ENCODE measurements at regions not wholly inside any gene's neighbourhood (a gene's known extent, or its start where the extent isn't known, plus 50 kb on each side); places are given as distances from the start of the nearest gene placed in this dataset.

DNA sequence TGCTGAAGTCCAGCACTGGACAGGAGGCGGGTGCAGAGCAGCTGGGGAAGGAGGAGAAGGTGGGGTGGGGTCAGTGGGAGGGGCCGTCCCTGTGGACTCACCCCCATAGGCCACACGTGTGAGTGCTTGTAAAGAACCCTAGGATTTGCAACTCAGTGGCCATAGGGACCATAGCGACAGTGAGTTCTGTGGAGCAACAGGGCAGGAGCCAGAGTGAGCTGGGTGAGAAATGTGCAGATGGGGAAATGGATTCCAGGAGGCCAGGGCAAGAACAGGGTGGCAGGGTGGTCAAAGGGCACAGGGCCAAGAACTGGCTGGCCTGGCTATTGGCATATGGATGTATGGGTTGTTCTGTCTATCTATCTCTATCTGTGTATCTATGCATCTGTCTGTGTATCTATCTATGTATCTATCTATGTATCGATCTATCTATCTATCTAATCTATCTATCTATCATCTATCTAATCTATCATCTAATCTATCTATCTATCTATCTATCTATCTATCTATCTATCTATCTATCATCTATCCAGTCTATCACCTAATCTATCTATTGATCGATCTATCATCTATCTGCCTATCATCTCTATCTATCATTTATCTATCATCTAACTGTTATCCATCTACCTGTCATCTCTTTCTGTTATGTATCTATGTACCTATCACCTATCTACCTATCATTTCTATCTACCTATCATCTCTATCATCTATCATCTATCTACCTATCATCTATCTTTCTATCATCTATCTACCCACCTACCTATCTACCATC lies 889.0 kb downstream of the TBC1D22A start:
- no peak for TF ChIP-seq EZH2 (IDR thresholded peaks at IDR 0.05; ENCODE audit: insufficient read depth, poor library complexity, severe bottlenecking)
- no peak for TF ChIP-seq EZH2phosphoT487 (IDR thresholded peaks at IDR 0.05; ENCODE audit: insufficient read depth, low read depth)
- DNase-seq = no peak
- Histone ChIP-seq H3K36me3 (ENCODE audit: low read depth) (no peaks in the 10 kb centered on the region), H3F3A (ENCODE audit: insufficient read depth) (no peaks in the 10 kb centered on the region), H3K4me1 (ENCODE audit: insufficient read depth) (no peaks in the 10 kb centered on the region), H3K9me2 (ENCODE audit: insufficient read depth) (no peaks in the 10 kb centered on the region), H3K27me3 (replicated peaks; ENCODE audit: insufficient read depth) (no peaks in the 10 kb centered on the region), H3K27ac (no peak overlapping the region), H3K4me2 (ENCODE audit: unreplicated experiment) (no peak overlapping the region), H3K9ac (no peak overlapping the region), H3K79me2 (ENCODE audit: insufficient read depth) (no peaks in the 10 kb centered on the region), H2AFZ (no peak overlapping the region), H3K9me3 (ENCODE audit: low read depth) (peaks cover 2% of the 10 kb centered on the region), H4K20me1 (ENCODE audit: insufficient read depth) (no peaks in the 10 kb centered on the region), H3K4me3 (no peak overlapping the region)
- in situ Hi-C loops (cut with MboI) = no loop called here
- WGBS, 2 experiments (ENCODE audit: low coverage in 1 of 2, low lambda C conversion rate in 2 of 2, missing lambda C conversion rate in 2 of 2) = 26 to 27% methylated on average over 6 of the region's 6 CpGs

DNA sequence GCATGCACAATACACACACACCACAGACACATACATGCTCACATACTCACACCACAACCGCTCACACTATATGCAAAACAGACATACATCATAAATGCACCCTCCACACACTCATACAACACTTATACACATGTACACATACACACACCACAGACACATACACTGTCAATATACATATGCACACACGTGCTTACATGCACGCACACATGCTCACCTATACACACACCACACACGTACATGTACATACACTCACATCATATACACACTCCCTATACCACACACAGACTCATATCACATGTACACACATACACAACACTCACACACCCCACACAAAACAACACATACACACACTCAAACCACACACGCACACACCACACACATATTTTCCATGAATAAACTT lies 885.3 kb downstream of the TBC1D22A start:
- Histone ChIP-seq H2AFZ (no peak overlapping the region), H3F3A (ENCODE audit: insufficient read depth) (no peaks in the 10 kb centered on the region), H3K9ac (no peak overlapping the region), H3K9me2 (ENCODE audit: insufficient read depth) (no peaks in the 10 kb centered on the region), H3K79me2 (ENCODE audit: insufficient read depth) (no peaks in the 10 kb centered on the region), H3K4me1 (ENCODE audit: insufficient read depth) (no peaks in the 10 kb centered on the region), H3K9me3 (ENCODE audit: low read depth) (peaks cover 2% of the 10 kb centered on the region), H4K20me1 (ENCODE audit: insufficient read depth) (no peaks in the 10 kb centered on the region), H3K27me3 (replicated peaks; ENCODE audit: insufficient read depth) (no peaks in the 10 kb centered on the region), H3K27ac (no peak overlapping the region), H3K4me3 (no peak overlapping the region), H3K4me2 (ENCODE audit: unreplicated experiment) (no peak overlapping the region), H3K36me3 (ENCODE audit: low read depth) (no peaks in the 10 kb centered on the region)
- DNase-seq = no peak
- in situ Hi-C loops (cut with MboI) = no loop called here
- 73 to 77% methylated on average over 5 of the region's 5 CpGs for WGBS, 2 experiments (ENCODE audit: low coverage in 1 of 2, low lambda C conversion rate in 2 of 2, missing lambda C conversion rate in 2 of 2)
- no peak for TF ChIP-seq EZH2 (IDR thresholded peaks at IDR 0.05; ENCODE audit: insufficient read depth, poor library complexity, severe bottlenecking)
- no peak for TF ChIP-seq EZH2phosphoT487 (IDR thresholded peaks at IDR 0.05; ENCODE audit: insufficient read depth, low read depth)

GRCh38 chr22:47647181-47647580 lies 884.7 kb downstream of the TBC1D22A start:
- TF ChIP-seq EZH2phosphoT487 (IDR thresholded peaks at IDR 0.05; ENCODE audit: insufficient read depth, low read depth) (no peak), EZH2 (IDR thresholded peaks at IDR 0.05; ENCODE audit: insufficient read depth, poor library complexity, severe bottlenecking) (no peak)
- Histone ChIP-seq H3K4me2 (ENCODE audit: unreplicated experiment) (no peak overlapping the region), H3K27ac (no peak overlapping the region), H3K36me3 (ENCODE audit: low read depth) (no peaks in the 10 kb centered on the region), H3K4me3 (no peak overlapping the region), H3F3A (ENCODE audit: insufficient read depth) (no peaks in the 10 kb centered on the region), H4K20me1 (ENCODE audit: insufficient read depth) (no peaks in the 10 kb centered on the region), H3K9me2 (ENCODE audit: insufficient read depth) (no peaks in the 10 kb centered on the region), H3K27me3 (replicated peaks; ENCODE audit: insufficient read depth) (no peaks in the 10 kb centered on the region), H2AFZ (no peak overlapping the region), H3K79me2 (ENCODE audit: insufficient read depth) (no peaks in the 10 kb centered on the region), H3K4me1 (ENCODE audit: insufficient read depth) (no peaks in the 10 kb centered on the region), H3K9me3 (ENCODE audit: low read depth) (peaks cover 2% of the 10 kb centered on the region), H3K9ac (no peak overlapping the region)
- WGBS, 2 experiments (ENCODE audit: low coverage in 1 of 2, low lambda C conversion rate in 2 of 2, missing lambda C conversion rate in 2 of 2) = 39 to 42% methylated on average over 3 of the region's 3 CpGs
- DNase-seq = no peak
- in situ Hi-C loops (cut with MboI) = no loop called here

DNA sequence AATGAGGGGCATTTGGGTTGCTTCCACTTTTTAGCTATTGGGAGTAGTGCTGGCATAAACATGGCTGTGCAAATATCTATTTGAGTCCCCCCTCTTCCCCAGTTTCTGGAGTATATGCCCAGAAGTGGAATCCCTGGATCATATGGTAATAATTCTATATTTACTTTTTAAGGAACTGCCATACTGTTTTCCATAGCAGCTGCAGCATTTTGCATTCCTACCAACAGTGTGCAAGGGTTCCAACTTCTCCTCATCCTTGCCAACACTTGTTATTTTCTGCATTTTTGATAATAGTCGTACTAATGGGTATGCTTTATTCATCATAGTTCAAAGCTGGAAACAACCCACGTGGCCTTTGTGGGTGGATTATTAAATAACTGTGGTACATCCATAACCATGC lies 883.5 kb downstream of the TBC1D22A start:
- Histone ChIP-seq H3K4me3 (no peak overlapping the region), H3K27me3 (replicated peaks; ENCODE audit: insufficient read depth) (no peaks in the 10 kb centered on the region), H4K20me1 (ENCODE audit: insufficient read depth) (no peaks in the 10 kb centered on the region), H3K79me2 (ENCODE audit: insufficient read depth) (no peaks in the 10 kb centered on the region), H3K9ac (no peak overlapping the region), H2AFZ (no peak overlapping the region), H3K4me1 (ENCODE audit: insufficient read depth) (no peaks in the 10 kb centered on the region), H3K36me3 (ENCODE audit: low read depth) (no peaks in the 10 kb centered on the region), H3K27ac (no peak overlapping the region), H3K4me2 (ENCODE audit: unreplicated experiment) (no peak overlapping the region), H3F3A (ENCODE audit: insufficient read depth) (no peaks in the 10 kb centered on the region), H3K9me3 (ENCODE audit: low read depth) (peaks cover 2% of the 10 kb centered on the region), H3K9me2 (ENCODE audit: insufficient read depth) (no peaks in the 10 kb centered on the region)
- WGBS, 2 experiments (ENCODE audit: low coverage in 1 of 2, low lambda C conversion rate in 2 of 2, missing lambda C conversion rate in 2 of 2) = 2 to 3% methylated on average over 2 of the region's 2 CpGs
- TF ChIP-seq EZH2phosphoT487 (IDR thresholded peaks at IDR 0.05; ENCODE audit: insufficient read depth, low read depth) (no peak), EZH2 (IDR thresholded peaks at IDR 0.05; ENCODE audit: insufficient read depth, poor library complexity, severe bottlenecking) (no peak)
- no peak for DNase-seq
- in situ Hi-C loops (cut with MboI) = no loop called here
